A549 (cell line): ENCODE measurements at regions not wholly inside any gene's neighbourhood (a gene's known extent, or its start where the extent isn't known, plus 50 kb on each side); places are given as distances from the start of the nearest gene placed in this dataset.

Experiments used
- ATAC-seq, 2 experiments: fragments of 200-7000 bp in 1 of 2; fragments of >200 bp in 1 of 2; cut with Nextera tagmentation in 1 of 2; cut with Tn5 transposase in 1 of 2; 3 replicates each; pipeline versions ENCODE4 v1.8.0 to v1.9.1; 2018 to 2020; ENCODE audit warnings: mild to moderate bottlenecking in 1 of 2, moderate library complexity in 1 of 2
- CTCF ChIA-PET: fragments of 300-600 bp; sonication (Branson Sonifier 250); formaldehyde crosslinking; extraction: SDS; loops from one replicate; lab custom pipeline; 2021; ENCODE audit warnings: antibody characterized with exemption, inconsistent platforms; lab: Yijun Ruan, JAX
- POLR2A ChIA-PET: fragments of 350-600 bp; formaldehyde crosslinking; extraction: SDS; loops from one replicate; lab custom pipeline; 2021; ENCODE audit warnings: antibody characterized with exemption, inconsistent platforms; lab: Yijun Ruan, JAX
- DNase-seq, 2 experiments: peaks; one replicate each; pipeline versions ENCODE4 v3.0.0 to v3.0.0-alpha.2; 2011 to 2016; ENCODE audit warnings: low read depth in 1 of 2, low spot score in 1 of 2
- FAIRE-seq: peaks from 2 replicates; lab custom pipeline; 2011; peaks lifted over from hg19 to GRCh38; lab: Jason Lieb, UNC
- H3K27ac ChIP-seq, 2 experiments: fragments of >200 bp; sonication (Bioruptor Twin); formaldehyde crosslinking; 3 replicates each; pipeline ENCODE4 v1.5.1; 2016 to 2017
- H3K4me1 ChIP-seq: fragments of >200 bp; sonication (Bioruptor Twin); formaldehyde crosslinking; 3 replicates; pipeline ENCODE4 v1.6.1; 2016
- H3K4me2 ChIP-seq: fragments of >200 bp; sonication (Bioruptor Twin); formaldehyde crosslinking; 3 replicates; pipeline ENCODE4 v1.6.1; 2016
- H3K4me3 ChIP-seq: fragments of >200 bp; sonication (Bioruptor Twin); formaldehyde crosslinking; 3 replicates; pipeline ENCODE4 v1.5.1; 2016
- H3K9me3 ChIP-seq: fragments of >200 bp; sonication (Bioruptor Twin); formaldehyde crosslinking; 3 replicates; pipeline ENCODE4 v1.6.1; 2016
- CBX2 ChIP-seq: fragments of 200-600 bp; sonication (generic); IDR thresholded peaks from 2 replicates; pipeline ENCODE4 v1.6.1; 2016; ENCODE audit warnings: low read depth, mild to moderate bottlenecking, borderline replicate concordance
- E2F6 ChIP-seq: IDR thresholded peaks from 2 replicates; pipeline ENCODE4 v1.6.1; 2012; ENCODE audit warnings: low read depth, borderline replicate concordance
- EHMT2 ChIP-seq: fragments of 200-600 bp; sonication (generic); IDR thresholded peaks from 2 replicates; pipeline ENCODE4 v1.6.1; 2016; ENCODE audit warnings: antibody characterized with exemption, low read depth, mild to moderate bottlenecking, moderate library complexity
- FOXS1 ChIP-seq: fragments of 250-450 bp; sonication (Bioruptor Pico); IDR thresholded peaks from 2 replicates; pipeline ENCODE4 v1.5.0; 2020; ENCODE audit warnings: mild to moderate bottlenecking, moderate library complexity
- HEYL ChIP-seq: fragments of 250-450 bp; sonication (Bioruptor Pico); IDR thresholded peaks from 2 replicates; pipeline ENCODE4 v1.8.0; 2021; ENCODE audit warnings: mild to moderate bottlenecking, moderate library complexity
- KDM1A ChIP-seq: fragments of 200-600 bp; sonication (generic); IDR thresholded peaks from 2 replicates; pipeline ENCODE4 v1.6.1; 2016; ENCODE audit warnings: low read depth, mild to moderate bottlenecking
- KDM5A ChIP-seq: fragments of 200-600 bp; sonication (generic); IDR thresholded peaks from 2 replicates; pipeline ENCODE4 v1.6.1; 2016; ENCODE audit warnings: antibody characterized with exemption, mild to moderate bottlenecking
- MAFK ChIP-seq: fragments of 450-650 bp; IDR thresholded peaks from 2 replicates; pipeline ENCODE4 v1.6.1; 2014; ENCODE audit not compliant: partially characterized antibody
- MAZ ChIP-seq: fragments of 150-350 bp; IDR thresholded peaks from 2 replicates; pipeline ENCODE4 v1.6.1; 2014; ENCODE audit warnings: antibody characterized with exemption, low read depth, low read length, borderline replicate concordance
- NFE2L2 ChIP-seq: fragments of 150-350 bp; conservative IDR thresholded peaks from 2 replicates; pipeline ENCODE4 v1.6.1; 2014; ENCODE audit warnings: low read length
- NPAS2 ChIP-seq: fragments of 250-450 bp; sonication (Bioruptor Pico); IDR thresholded peaks from 2 replicates; pipeline ENCODE4 v1.8.0; 2022; ENCODE audit warnings: mild to moderate bottlenecking, moderate library complexity, borderline replicate concordance
- RARB ChIP-seq: fragments of 250-450 bp; sonication (Bioruptor Pico); IDR thresholded peaks from 2 replicates; pipeline ENCODE4 v1.8.0; 2021; ENCODE audit warnings: mild to moderate bottlenecking, moderate library complexity
- RCOR1 ChIP-seq: fragments of 150-350 bp; IDR thresholded peaks from 2 replicates; pipeline ENCODE4 v1.6.1; 2014; ENCODE audit warnings: antibody characterized with exemption, low read length, low read depth
- RNF2 ChIP-seq: fragments of 200-600 bp; sonication (generic); IDR thresholded peaks from 2 replicates; pipeline ENCODE4 v1.6.1; 2016; ENCODE audit warnings: low read depth, mild to moderate bottlenecking, antibody characterized with exemption, moderate library complexity, borderline replicate concordance
- TP53 ChIP-seq: fragments of 250-450 bp; sonication (Bioruptor Pico); IDR thresholded peaks from 2 replicates; pipeline ENCODE4 v1.5.0; 2021; ENCODE audit warnings: mild to moderate bottlenecking, moderate library complexity
- ZNF302 ChIP-seq: fragments of 250-450 bp; sonication (Bioruptor Pico); IDR thresholded peaks from 2 replicates; pipeline ENCODE4 v1.9.0; 2021; ENCODE audit warnings: inconsistent platforms, mild to moderate bottlenecking, moderate library complexity
- ZSCAN20 ChIP-seq: fragments of 250-450 bp; sonication (Bioruptor Pico); IDR thresholded peaks from 2 replicates; pipeline ENCODE4 v1.8.0; 2022; ENCODE audit warnings: mild to moderate bottlenecking, moderate library complexity
- WGBS: methylation state at CpG from one replicate; pipeline ENCODE4 v1.1.6; 2017; ENCODE audit errors: missing lambda C conversion rate; 5-methylcytosine and 5-hydroxymethylcytosine counted together
- TF ChIP-seq, protein P1 (sequence below): fragments of >200 bp; sonication (Bioruptor Twin); formaldehyde crosslinking; IDR thresholded peaks from 3 replicates; pipeline ENCODE4 v1.6.1; 2016
- TF ChIP-seq, protein P2 (sequence below): fragments of 450-650 bp; IDR thresholded peaks from 2 replicates; pipeline ENCODE4 v1.6.1; 2014; ENCODE audit warnings: antibody characterized with exemption
- TF ChIP-seq, protein P3 (sequence below): fragments of 150-350 bp; IDR thresholded peaks from 2 replicates; pipeline ENCODE4 v1.6.1; 2014; ENCODE audit warnings: low read depth, mild to moderate bottlenecking, low read length
- TF ChIP-seq, protein P4 (sequence below): fragments of 200-600 bp; sonication (generic); IDR thresholded peaks from 2 replicates; pipeline ENCODE4 v1.6.1; 2016; ENCODE audit warnings: antibody characterized with exemption, mild to moderate bottlenecking, moderate library complexity
- TF ChIP-seq, protein P5 (sequence below): IDR thresholded peaks from 2 replicates; pipeline ENCODE4 v1.6.1; 2012

DNA sequence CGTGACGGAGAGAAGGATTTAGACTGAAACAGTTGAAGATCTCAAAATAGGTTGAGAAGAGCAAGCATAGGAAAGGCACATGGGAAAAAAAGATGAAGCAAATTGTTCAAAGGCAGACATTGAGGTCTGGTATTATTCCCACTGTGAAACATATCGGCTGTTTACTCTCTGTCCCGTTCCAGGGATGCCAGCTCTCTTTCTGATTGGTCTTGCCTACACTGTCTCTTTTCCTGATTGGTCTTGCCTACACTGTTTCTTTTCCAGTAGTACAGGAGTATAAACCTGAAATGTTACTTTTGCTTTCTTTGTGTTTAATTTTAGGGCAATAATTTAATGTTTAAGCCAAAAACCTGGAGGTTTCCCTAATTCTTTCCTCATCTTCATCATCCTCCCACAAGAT, 226.5 kb upstream of the MCHR2 start:
- ChIA-PET CTCF (no interaction called here), POLR2A (no interaction called here)
- no peak overlapping the region for H3K27ac ChIP-seq
- DNase-seq (no peak), FAIRE-seq (no peak), ATAC-seq (peak in 1 of 2 experiments; percentile 56; a peak in 2 of 6 replicates)
- H3K4me2 ChIP-seq = no peak overlapping the region
- TF ChIP-seq RNF2 = no peak
- TF ChIP-seq, protein P1, sequence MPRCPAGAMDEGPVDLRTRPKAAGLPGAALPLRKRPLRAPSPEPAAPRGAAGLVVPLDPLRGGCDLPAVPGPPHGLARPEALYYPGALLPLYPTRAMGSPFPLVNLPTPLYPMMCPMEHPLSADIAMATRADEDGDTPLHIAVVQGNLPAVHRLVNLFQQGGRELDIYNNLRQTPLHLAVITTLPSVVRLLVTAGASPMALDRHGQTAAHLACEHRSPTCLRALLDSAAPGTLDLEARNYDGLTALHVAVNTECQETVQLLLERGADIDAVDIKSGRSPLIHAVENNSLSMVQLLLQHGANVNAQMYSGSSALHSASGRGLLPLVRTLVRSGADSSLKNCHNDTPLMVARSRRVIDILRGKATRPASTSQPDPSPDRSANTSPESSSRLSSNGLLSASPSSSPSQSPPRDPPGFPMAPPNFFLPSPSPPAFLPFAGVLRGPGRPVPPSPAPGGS = no peak
- TF ChIP-seq, protein P2, sequence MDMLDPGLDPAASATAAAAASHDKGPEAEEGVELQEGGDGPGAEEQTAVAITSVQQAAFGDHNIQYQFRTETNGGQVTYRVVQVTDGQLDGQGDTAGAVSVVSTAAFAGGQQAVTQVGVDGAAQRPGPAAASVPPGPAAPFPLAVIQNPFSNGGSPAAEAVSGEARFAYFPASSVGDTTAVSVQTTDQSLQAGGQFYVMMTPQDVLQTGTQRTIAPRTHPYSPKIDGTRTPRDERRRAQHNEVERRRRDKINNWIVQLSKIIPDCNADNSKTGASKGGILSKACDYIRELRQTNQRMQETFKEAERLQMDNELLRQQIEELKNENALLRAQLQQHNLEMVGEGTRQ = no peak
- no peak for TF ChIP-seq MAZ
- TF ChIP-seq RARB (CRISPR knock-in tag) = no peak
- TF ChIP-seq KDM1A = no peak
- WGBS = 85% methylated on average over 4 of the region's 4 CpGs
- H3K4me3 ChIP-seq = no peak overlapping the region
- 0 out of 3 replicates have a peak, but pooled peaks cover 3% of the 10 kb centered on the region for H3K4me1 ChIP-seq
- no peaks in the 10 kb centered on the region for H3K9me3 ChIP-seq

DNA sequence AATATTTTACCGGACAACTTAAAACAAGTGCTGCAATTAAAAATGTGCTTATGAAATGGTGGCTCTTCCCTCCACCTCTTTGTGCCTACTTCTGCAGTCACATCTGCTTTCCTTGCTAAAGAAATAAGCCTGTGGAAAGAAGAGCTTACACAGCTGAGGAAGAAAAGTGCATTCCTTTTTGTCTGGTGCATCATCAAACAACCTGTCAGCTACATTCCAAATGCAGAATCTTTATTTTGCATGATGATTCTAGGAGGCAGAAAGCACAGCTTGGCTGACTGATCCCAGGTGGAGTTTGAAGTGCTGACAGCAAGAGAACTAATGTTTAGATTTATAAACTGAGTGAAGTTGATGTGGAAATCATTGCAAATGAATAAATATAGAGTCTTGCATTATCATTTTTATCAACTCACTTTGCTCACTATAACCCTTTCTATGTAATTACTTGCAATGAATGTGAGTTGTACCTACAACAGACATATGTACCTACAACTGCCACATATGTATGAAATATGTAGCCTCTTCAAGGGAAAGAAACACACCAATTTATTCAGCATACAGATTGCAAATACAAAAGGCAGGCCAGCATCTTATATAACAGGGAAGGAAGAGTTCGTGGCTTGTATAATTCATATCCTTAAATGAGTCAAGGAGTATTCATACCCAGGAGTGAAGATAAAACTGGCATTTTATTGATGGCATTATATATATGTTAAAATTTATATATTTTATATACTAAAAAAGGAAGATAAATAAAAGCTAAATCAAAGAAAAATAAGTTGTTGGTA, 223.4 kb upstream of the MCHR2 start:
- DNase-seq = no peak
- CTCF ChIA-PET = interaction anchor here (1.7 kb wide), 1 partner anchor 13 kb away, joined by 4 read pairs; no protein-coding TSS in a partner anchor
- Histone ChIP-seq H3K27ac (no peak overlapping the region), H3K4me2 (no peak overlapping the region), H3K9me3 (no peaks in the 10 kb centered on the region), H3K4me1 (peaks cover 3% of the 10 kb centered on the region; the same call in 1 of the 3 replicates), H3K4me3 (no peak overlapping the region)
- ATAC-seq = no peak
- WGBS = 80% methylated on average over 2 of the region's 2 CpGs
- no peak for FAIRE-seq
- POLR2A ChIA-PET = no interaction called here
- TF ChIP-seq NFE2L2 (no peak), E2F6 (no peak), RCOR1 (no peak), MAFK (no peak), ZNF302 (no peak), HEYL (CRISPR knock-in tag) (no peak), RARB (CRISPR knock-in tag) (no peak), RNF2 (no peak), ZSCAN20 (CRISPR knock-in tag) (no peak), TP53 (CRISPR knock-in tag) (no peak), NPAS2 (CRISPR knock-in tag) (no peak), FOXS1 (CRISPR knock-in tag) (no peak), CBX2 (no peak), KDM5A (no peak), EHMT2 (no peak)
- TF ChIP-seq, protein P3, sequence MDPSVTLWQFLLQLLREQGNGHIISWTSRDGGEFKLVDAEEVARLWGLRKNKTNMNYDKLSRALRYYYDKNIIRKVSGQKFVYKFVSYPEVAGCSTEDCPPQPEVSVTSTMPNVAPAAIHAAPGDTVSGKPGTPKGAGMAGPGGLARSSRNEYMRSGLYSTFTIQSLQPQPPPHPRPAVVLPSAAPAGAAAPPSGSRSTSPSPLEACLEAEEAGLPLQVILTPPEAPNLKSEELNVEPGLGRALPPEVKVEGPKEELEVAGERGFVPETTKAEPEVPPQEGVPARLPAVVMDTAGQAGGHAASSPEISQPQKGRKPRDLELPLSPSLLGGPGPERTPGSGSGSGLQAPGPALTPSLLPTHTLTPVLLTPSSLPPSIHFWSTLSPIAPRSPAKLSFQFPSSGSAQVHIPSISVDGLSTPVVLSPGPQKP = no peak
- TF ChIP-seq, protein P4, sequence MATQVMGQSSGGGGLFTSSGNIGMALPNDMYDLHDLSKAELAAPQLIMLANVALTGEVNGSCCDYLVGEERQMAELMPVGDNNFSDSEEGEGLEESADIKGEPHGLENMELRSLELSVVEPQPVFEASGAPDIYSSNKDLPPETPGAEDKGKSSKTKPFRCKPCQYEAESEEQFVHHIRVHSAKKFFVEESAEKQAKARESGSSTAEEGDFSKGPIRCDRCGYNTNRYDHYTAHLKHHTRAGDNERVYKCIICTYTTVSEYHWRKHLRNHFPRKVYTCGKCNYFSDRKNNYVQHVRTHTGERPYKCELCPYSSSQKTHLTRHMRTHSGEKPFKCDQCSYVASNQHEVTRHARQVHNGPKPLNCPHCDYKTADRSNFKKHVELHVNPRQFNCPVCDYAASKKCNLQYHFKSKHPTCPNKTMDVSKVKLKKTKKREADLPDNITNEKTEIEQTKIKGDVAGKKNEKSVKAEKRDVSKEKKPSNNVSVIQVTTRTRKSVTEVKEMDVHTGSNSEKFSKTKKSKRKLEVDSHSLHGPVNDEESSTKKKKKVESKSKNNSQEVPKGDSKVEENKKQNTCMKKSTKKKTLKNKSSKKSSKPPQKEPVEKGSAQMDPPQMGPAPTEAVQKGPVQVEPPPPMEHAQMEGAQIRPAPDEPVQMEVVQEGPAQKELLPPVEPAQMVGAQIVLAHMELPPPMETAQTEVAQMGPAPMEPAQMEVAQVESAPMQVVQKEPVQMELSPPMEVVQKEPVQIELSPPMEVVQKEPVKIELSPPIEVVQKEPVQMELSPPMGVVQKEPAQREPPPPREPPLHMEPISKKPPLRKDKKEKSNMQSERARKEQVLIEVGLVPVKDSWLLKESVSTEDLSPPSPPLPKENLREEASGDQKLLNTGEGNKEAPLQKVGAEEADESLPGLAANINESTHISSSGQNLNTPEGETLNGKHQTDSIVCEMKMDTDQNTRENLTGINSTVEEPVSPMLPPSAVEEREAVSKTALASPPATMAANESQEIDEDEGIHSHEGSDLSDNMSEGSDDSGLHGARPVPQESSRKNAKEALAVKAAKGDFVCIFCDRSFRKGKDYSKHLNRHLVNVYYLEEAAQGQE = no peak
- TF ChIP-seq, protein P5, sequence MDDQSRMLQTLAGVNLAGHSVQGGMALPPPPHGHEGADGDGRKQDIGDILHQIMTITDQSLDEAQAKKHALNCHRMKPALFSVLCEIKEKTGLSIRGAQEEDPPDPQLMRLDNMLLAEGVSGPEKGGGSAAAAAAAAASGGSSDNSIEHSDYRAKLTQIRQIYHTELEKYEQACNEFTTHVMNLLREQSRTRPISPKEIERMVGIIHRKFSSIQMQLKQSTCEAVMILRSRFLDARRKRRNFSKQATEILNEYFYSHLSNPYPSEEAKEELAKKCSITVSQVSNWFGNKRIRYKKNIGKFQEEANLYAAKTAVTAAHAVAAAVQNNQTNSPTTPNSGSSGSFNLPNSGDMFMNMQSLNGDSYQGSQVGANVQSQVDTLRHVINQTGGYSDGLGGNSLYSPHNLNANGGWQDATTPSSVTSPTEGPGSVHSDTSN = no peak
- TF ChIP-seq, all 56 proteins: peak for 0
